ENCODE measurements at regions not wholly inside any gene's neighbourhood (a gene's known extent, or its start where the extent isn't known, plus 50 kb on each side); places are given as distances from the start of the nearest gene placed in this dataset.

GRCh38 chr5:97907646-97908400, 724.8 kb upstream of the RIOK2 start:
- TF ChIP-seq, protein P1, sequence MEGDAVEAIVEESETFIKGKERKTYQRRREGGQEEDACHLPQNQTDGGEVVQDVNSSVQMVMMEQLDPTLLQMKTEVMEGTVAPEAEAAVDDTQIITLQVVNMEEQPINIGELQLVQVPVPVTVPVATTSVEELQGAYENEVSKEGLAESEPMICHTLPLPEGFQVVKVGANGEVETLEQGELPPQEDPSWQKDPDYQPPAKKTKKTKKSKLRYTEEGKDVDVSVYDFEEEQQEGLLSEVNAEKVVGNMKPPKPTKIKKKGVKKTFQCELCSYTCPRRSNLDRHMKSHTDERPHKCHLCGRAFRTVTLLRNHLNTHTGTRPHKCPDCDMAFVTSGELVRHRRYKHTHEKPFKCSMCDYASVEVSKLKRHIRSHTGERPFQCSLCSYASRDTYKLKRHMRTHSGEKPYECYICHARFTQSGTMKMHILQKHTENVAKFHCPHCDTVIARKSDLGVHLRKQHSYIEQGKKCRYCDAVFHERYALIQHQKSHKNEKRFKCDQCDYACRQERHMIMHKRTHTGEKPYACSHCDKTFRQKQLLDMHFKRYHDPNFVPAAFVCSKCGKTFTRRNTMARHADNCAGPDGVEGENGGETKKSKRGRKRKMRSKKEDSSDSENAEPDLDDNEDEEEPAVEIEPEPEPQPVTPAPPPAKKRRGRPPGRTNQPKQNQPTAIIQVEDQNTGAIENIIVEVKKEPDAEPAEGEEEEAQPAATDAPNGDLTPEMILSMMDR (IDR thresholded peaks at IDR 0.05; ENCODE audit: low read length), result no peak
- no peak for TF ChIP-seq EZH2 (IDR thresholded peaks at IDR 0.05; ENCODE audit: borderline replicate concordance, low read length)

All from OCI-LY1 (cell line).